PC-9 (cell line): ENCODE measurements at regions not wholly inside any gene's neighbourhood (a gene's known extent, or its start where the extent isn't known, plus 50 kb on each side); places are given as distances from the start of the nearest gene placed in this dataset.

ENCODE experiments used
- BruUV-seq: library from RNA; stranded (reverse); fragments of 400-500 nt; replicated peaks from 2 replicates; lab custom pipeline; 2021; lab: Mats Ljungman, UMichigan
- CTCF ChIA-PET: fragments of 300-600 bp; sonication (Branson Sonifier 250); formaldehyde crosslinking; loops from one replicate; lab custom pipeline; 2022; ENCODE audit warnings: antibody characterized with exemption; lab: Charles Lee
- POLR2A ChIA-PET: fragments of 300-600 bp; sonication (Branson Sonifier 250); formaldehyde crosslinking; loops from one replicate; lab custom pipeline; 2022; ENCODE audit warnings: antibody characterized with exemption; ENCODE audit not compliant: unreplicated experiment; lab: Charles Lee
- DNase-seq, 2 experiments: peaks; one replicate each; pipeline versions ENCODE4 v3.0.0 to v3.0.0-alpha.2; 2015 to 2022; ENCODE audit warnings: mixed read lengths in 1 of 2
- H2AFZ ChIP-seq: fragments of 200-600 bp; sonication (generic); 2 replicates; pipeline ENCODE4 v1.8.1; 2017; ENCODE audit warnings: antibody characterized with exemption
- H3F3A ChIP-seq: fragments of 200-600 bp; sonication (generic); 2 replicates; pipeline ENCODE4 v1.8.1; 2017; ENCODE audit warnings: antibody characterized with exemption, mild to moderate bottlenecking, low read depth; ENCODE audit not compliant: insufficient read depth
- H3K27ac ChIP-seq: fragments of 200-600 bp; sonication (generic); 2 replicates; pipeline ENCODE4 v1.6.1; 2016; ENCODE audit warnings: mixed run types
- H3K27me3 ChIP-seq: fragments of 200-600 bp; sonication (generic); 2 replicates; pipeline ENCODE4 v1.6.1; 2016; ENCODE audit warnings: low read depth, mixed run types; ENCODE audit not compliant: insufficient read depth
- H3K36me3 ChIP-seq: fragments of 200-600 bp; sonication (generic); 2 replicates; pipeline ENCODE4 v1.6.1; 2016; ENCODE audit warnings: low read depth, mixed run types
- H3K4me1 ChIP-seq: fragments of 200-600 bp; sonication (generic); replicated peaks from 2 replicates; pipeline ENCODE4 v1.6.1; 2016; ENCODE audit warnings: mixed run types; ENCODE audit not compliant: insufficient read depth
- H3K4me2 ChIP-seq: fragments of 200-600 bp; sonication (generic); 2 replicates; pipeline ENCODE4 v1.6.1; 2017; ENCODE audit warnings: mixed run types
- H3K4me3 ChIP-seq: fragments of 200-600 bp; sonication (generic); 2 replicates; pipeline ENCODE4 v1.6.1; 2016; ENCODE audit warnings: mixed run types
- H3K79me2 ChIP-seq: fragments of 200-600 bp; sonication (generic); 2 replicates; pipeline ENCODE4 v1.6.1; 2017; ENCODE audit warnings: low read depth, mixed run types
- H3K9me2 ChIP-seq: fragments of 200-600 bp; sonication (generic); 2 replicates; pipeline ENCODE4 v1.8.1; 2017; ENCODE audit warnings: mild to moderate bottlenecking; ENCODE audit not compliant: insufficient read depth
- H3K9me3 ChIP-seq: fragments of 200-600 bp; sonication (generic); 2 replicates; pipeline ENCODE4 v1.8.1; 2016; ENCODE audit warnings: low read depth; ENCODE audit not compliant: insufficient read depth
- H4K20me1 ChIP-seq: fragments of 200-600 bp; sonication (generic); 2 replicates; pipeline ENCODE4 v1.8.1; 2017; ENCODE audit not compliant: insufficient read depth
- CTCF ChIP-seq: fragments of 200-600 bp; sonication (generic); conservative IDR thresholded peaks from 2 replicates; pipeline ENCODE4 v1.6.1; 2017; ENCODE audit warnings: mixed run types, antibody characterized with exemption, mild to moderate bottlenecking, moderate library complexity
- EZH2 ChIP-seq: fragments of 200-600 bp; sonication (generic); IDR thresholded peaks from 2 replicates; pipeline ENCODE4 v1.8.0; 2017; ENCODE audit warnings: antibody characterized with exemption, low read depth
- intact Hi-C: fragments of 100-400 bp; cut with micrococcal nuclease; formaldehyde crosslinking; loops from one replicate; pipeline ENCODE4 v1.10.0; 2022; ENCODE audit not compliant: unreplicated experiment

GRCh38 chr15:96619174-96619573 lies 288.7 kb downstream of the NR2F2 start:
- H3K36me3 ChIP-seq = no peaks in the 10 kb centered on the region
- TF ChIP-seq EZH2 (no peak), CTCF (no peak)
- DNase-seq = no peak
- H3K27ac ChIP-seq = no peak overlapping the region
- peaks cover 36% of the 10 kb centered on the region for H3K27me3 ChIP-seq
- intact Hi-C loops = no loop called here
- no peaks in the 10 kb centered on the region for H3F3A ChIP-seq
- no TSS peak for BruUV-seq
- no peaks in the 10 kb centered on the region for H3K79me2 ChIP-seq
- H3K4me1 ChIP-seq = no peaks in the 10 kb centered on the region
- H3K9me3 ChIP-seq = no peaks in the 10 kb centered on the region; the same call in 1 of the 2 replicates
- no peaks in the 10 kb centered on the region for H4K20me1 ChIP-seq
- no peak overlapping the region for H3K4me2 ChIP-seq
- POLR2A ChIA-PET = no interaction called here
- no peaks in the 10 kb centered on the region for H3K9me2 ChIP-seq
- H3K4me3 ChIP-seq = no peak overlapping the region
- H2AFZ ChIP-seq = no peak overlapping the region
- CTCF ChIA-PET = no interaction called here

GRCh38 chr15:96622714-96623113 lies 292.2 kb downstream of the NR2F2 start:
- no TSS peak for BruUV-seq
- TF ChIP-seq EZH2 = no peak
- TF ChIP-seq CTCF = no peak

GRCh38 chr15:96625256-96625655 lies 294.8 kb downstream of the NR2F2 start:
- H3K27ac ChIP-seq = no peak overlapping the region
- no peak overlapping the region for H3K4me3 ChIP-seq
- H3F3A ChIP-seq = no peaks in the 10 kb centered on the region
- no peak for DNase-seq
- H3K9me2 ChIP-seq = no peaks in the 10 kb centered on the region
- ChIA-PET POLR2A (no interaction called here), CTCF (no interaction called here)
- H3K4me1 ChIP-seq = no peaks in the 10 kb centered on the region
- intact Hi-C loops = no loop called here
- no TSS peak for BruUV-seq
- no peaks in the 10 kb centered on the region; the same call in none of the 2 replicates for H3K27me3 ChIP-seq
- no peaks in the 10 kb centered on the region for H4K20me1 ChIP-seq
- no peak overlapping the region for H3K4me2 ChIP-seq
- H2AFZ ChIP-seq = no peak overlapping the region
- no peaks in the 10 kb centered on the region for H3K79me2 ChIP-seq
- no peaks in the 10 kb centered on the region for H3K36me3 ChIP-seq
- no peak for TF ChIP-seq EZH2
- no peak for TF ChIP-seq CTCF
- no peaks in the 10 kb centered on the region for H3K9me3 ChIP-seq

More at GRCh38 chr15:96622714-96623113, 292.2 kb downstream of the NR2F2 start:
- Histone ChIP-seq H3K9me2 (no peaks in the 10 kb centered on the region), H3K9me3 (no peaks in the 10 kb centered on the region), H3K27me3 (peaks cover 23% of the 10 kb centered on the region), H3K27ac (no peak overlapping the region), H4K20me1 (no peaks in the 10 kb centered on the region), H3F3A (no peaks in the 10 kb centered on the region), H3K79me2 (no peaks in the 10 kb centered on the region), H3K4me2 (no peak overlapping the region), H3K4me1 (no peaks in the 10 kb centered on the region), H3K36me3 (no peaks in the 10 kb centered on the region), H2AFZ (no peak overlapping the region), H3K4me3 (no peak overlapping the region)
- intact Hi-C loops = no loop called here
- no peak for DNase-seq
- POLR2A ChIA-PET = no interaction called here
- CTCF ChIA-PET = interaction anchor here (1.0 kb wide), 1 partner anchor 612 kb away, joined by 4 read pairs; no protein-coding TSS in a partner anchor
